WTC11 (cell line): ENCODE measurements at regions not wholly inside any gene's neighbourhood (a gene's known extent, or its start where the extent isn't known, plus 50 kb on each side); places are given as distances from the start of the nearest gene placed in this dataset.

Source experiments
- ATAC-seq: fragments of 200-7000 bp; cut with Tn5 transposase; 2 replicates; pipeline ENCODE4 v1.10.0; 2021; ENCODE audit warnings: mild to moderate bottlenecking, moderate library complexity
- CTCF ChIA-PET: fragments of 300-600 bp; sonication (Branson Sonifier 250); formaldehyde crosslinking; loops from one replicate; lab custom pipeline; 2021; ENCODE audit warnings: antibody characterized with exemption; lab: Charles Lee
- POLR2A ChIA-PET: fragments of 350-600 bp; sonication (Branson Sonifier 250); formaldehyde crosslinking; loops from one replicate; lab custom pipeline; 2021; ENCODE audit warnings: antibody characterized with exemption; lab: Charles Lee
- DNase-seq: peaks from one replicate; pipeline ENCODE4 v3.0.0; 2021; ENCODE audit warnings: low spot score
- H3K27ac Mint-ChIP-seq: 2 replicates; pipeline ENCODE4 v1.8.0; 2021; ENCODE audit warnings: mixed read lengths
- H3K27me3 Mint-ChIP-seq: 2 replicates; pipeline ENCODE4 v1.8.0; 2021; ENCODE audit warnings: low read depth, mild to moderate bottlenecking, moderate library complexity, mixed read lengths
- H3K36me3 Mint-ChIP-seq: 2 replicates; pipeline ENCODE4 v1.8.0; 2021; ENCODE audit warnings: mixed read lengths
- H3K4me1 Mint-ChIP-seq: 2 replicates; pipeline ENCODE4 v1.8.0; 2022; ENCODE audit warnings: mixed read lengths
- H3K4me3 Mint-ChIP-seq: 2 replicates; pipeline ENCODE4 v1.8.0; 2021; ENCODE audit warnings: mild to moderate bottlenecking, moderate library complexity, mixed read lengths
- H3K9me3 Mint-ChIP-seq: 2 replicates; pipeline ENCODE4 v1.8.0; 2021; ENCODE audit warnings: mixed read lengths
- CREM ChIP-seq: sonication (generic); formaldehyde crosslinking; IDR thresholded peaks from 2 replicates; pipeline ENCODE4 v1.8.1; 2022; ENCODE audit warnings: mild to moderate bottlenecking, missing genetic modification reagents, moderate library complexity
- FOXJ3 ChIP-seq: sonication (generic); formaldehyde crosslinking; IDR thresholded peaks from 2 replicates; pipeline ENCODE4 v1.9.0; 2021; ENCODE audit warnings: missing genetic modification reagents, mild to moderate bottlenecking, borderline replicate concordance
- RORB ChIP-seq: fragments of 250-450 bp; sonication (Bioruptor Pico); IDR thresholded peaks from 2 replicates; pipeline ENCODE4 v1.9.0; 2021; ENCODE audit warnings: mild to moderate bottlenecking
- SMAD4 ChIP-seq: sonication (generic); formaldehyde crosslinking; IDR thresholded peaks from 2 replicates; pipeline ENCODE4 v1.8.0; 2022; ENCODE audit warnings: mild to moderate bottlenecking, missing genetic modification reagents
- ZNF121 ChIP-seq: sonication (generic); formaldehyde crosslinking; IDR thresholded peaks from 2 replicates; pipeline ENCODE4 v1.8.0; 2023; ENCODE audit warnings: missing genetic modification reagents
- ZNF232 ChIP-seq: sonication (generic); formaldehyde crosslinking; IDR thresholded peaks from 2 replicates; pipeline ENCODE4 v1.8.0; 2022; ENCODE audit warnings: mild to moderate bottlenecking, missing genetic modification reagents
- ZNF263 ChIP-seq: sonication (generic); formaldehyde crosslinking; IDR thresholded peaks from 2 replicates; pipeline ENCODE4 v1.8.1; 2022; ENCODE audit warnings: low read depth, mild to moderate bottlenecking, moderate library complexity, missing genetic modification reagents
- TF ChIP-seq, protein P1 (sequence below): fragments of 250-450 bp; sonication (Bioruptor Pico); IDR thresholded peaks from 2 replicates; pipeline ENCODE4 v1.9.0; 2021; ENCODE audit warnings: moderate library complexity, mild to moderate bottlenecking, inconsistent platforms, borderline replicate concordance
- TF ChIP-seq, protein P2 (sequence below): sonication (generic); formaldehyde crosslinking; IDR thresholded peaks from 2 replicates; pipeline ENCODE4 v1.8.1; 2023; ENCODE audit warnings: mild to moderate bottlenecking, missing genetic modification reagents, moderate library complexity
- TF ChIP-seq, protein P3 (sequence below): fragments of 250-450 bp; sonication (Bioruptor Pico); IDR thresholded peaks from 2 replicates; pipeline ENCODE4 v1.9.0; 2021; ENCODE audit warnings: mild to moderate bottlenecking
- TF ChIP-seq, protein P4 (sequence below): sonication (generic); formaldehyde crosslinking; IDR thresholded peaks from 2 replicates; pipeline ENCODE4 v1.8.0; 2022; ENCODE audit warnings: missing genetic modification reagents

DNA sequence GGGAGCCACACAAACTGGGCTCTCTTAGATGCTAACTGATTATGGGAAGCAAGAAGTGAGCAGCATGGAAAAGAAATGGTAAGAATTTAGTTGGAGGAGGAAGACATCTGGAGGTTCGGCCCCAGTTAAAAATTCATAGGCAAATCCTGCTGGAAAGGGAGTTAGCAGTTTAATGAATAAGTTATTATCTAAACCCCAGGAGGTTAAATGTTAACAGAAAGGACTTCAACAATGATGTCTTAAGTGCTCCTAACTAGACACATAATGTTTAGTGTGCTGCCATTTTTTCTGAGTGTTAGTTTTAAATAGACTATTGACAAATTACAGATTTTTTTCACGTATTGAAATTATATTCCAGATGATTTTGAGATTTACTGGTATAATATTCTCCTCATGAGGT is 1265.3 kb upstream of the ADGRL2 start (continued):
- TF ChIP-seq FOXJ3 (no peak), RORB (CRISPR knock-in tag) (no peak), ZNF263 (CRISPR knock-in tag) (no peak), ZNF121 (CRISPR knock-in tag) (no peak), SMAD4 (CRISPR knock-in tag) (no peak), ZNF232 (CRISPR knock-in tag) (no peak)
- TF ChIP-seq, protein P1, sequence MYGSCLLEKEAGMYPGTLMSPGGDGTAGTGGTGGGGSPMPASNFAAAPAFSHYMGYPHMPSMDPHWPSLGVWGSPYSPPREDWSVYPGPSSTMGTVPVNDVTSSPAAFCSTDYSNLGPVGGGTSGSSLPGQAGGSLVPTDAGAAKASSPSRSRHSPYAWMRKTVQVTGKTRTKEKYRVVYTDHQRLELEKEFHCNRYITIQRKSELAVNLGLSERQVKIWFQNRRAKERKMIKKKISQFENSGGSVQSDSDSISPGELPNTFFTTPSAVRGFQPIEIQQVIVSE (CRISPR knock-in tag), result no peak
- TF ChIP-seq, protein P2, sequence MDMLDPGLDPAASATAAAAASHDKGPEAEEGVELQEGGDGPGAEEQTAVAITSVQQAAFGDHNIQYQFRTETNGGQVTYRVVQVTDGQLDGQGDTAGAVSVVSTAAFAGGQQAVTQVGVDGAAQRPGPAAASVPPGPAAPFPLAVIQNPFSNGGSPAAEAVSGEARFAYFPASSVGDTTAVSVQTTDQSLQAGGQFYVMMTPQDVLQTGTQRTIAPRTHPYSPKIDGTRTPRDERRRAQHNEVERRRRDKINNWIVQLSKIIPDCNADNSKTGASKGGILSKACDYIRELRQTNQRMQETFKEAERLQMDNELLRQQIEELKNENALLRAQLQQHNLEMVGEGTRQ (CRISPR knock-in tag), result no peak
- TF ChIP-seq, protein P3, sequence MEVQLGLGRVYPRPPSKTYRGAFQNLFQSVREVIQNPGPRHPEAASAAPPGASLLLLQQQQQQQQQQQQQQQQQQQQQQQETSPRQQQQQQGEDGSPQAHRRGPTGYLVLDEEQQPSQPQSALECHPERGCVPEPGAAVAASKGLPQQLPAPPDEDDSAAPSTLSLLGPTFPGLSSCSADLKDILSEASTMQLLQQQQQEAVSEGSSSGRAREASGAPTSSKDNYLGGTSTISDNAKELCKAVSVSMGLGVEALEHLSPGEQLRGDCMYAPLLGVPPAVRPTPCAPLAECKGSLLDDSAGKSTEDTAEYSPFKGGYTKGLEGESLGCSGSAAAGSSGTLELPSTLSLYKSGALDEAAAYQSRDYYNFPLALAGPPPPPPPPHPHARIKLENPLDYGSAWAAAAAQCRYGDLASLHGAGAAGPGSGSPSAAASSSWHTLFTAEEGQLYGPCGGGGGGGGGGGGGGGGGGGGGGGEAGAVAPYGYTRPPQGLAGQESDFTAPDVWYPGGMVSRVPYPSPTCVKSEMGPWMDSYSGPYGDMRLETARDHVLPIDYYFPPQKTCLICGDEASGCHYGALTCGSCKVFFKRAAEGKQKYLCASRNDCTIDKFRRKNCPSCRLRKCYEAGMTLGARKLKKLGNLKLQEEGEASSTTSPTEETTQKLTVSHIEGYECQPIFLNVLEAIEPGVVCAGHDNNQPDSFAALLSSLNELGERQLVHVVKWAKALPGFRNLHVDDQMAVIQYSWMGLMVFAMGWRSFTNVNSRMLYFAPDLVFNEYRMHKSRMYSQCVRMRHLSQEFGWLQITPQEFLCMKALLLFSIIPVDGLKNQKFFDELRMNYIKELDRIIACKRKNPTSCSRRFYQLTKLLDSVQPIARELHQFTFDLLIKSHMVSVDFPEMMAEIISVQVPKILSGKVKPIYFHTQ (CRISPR knock-in tag), result no peak
- TF ChIP-seq, all 79 proteins: peak for 0

DNA sequence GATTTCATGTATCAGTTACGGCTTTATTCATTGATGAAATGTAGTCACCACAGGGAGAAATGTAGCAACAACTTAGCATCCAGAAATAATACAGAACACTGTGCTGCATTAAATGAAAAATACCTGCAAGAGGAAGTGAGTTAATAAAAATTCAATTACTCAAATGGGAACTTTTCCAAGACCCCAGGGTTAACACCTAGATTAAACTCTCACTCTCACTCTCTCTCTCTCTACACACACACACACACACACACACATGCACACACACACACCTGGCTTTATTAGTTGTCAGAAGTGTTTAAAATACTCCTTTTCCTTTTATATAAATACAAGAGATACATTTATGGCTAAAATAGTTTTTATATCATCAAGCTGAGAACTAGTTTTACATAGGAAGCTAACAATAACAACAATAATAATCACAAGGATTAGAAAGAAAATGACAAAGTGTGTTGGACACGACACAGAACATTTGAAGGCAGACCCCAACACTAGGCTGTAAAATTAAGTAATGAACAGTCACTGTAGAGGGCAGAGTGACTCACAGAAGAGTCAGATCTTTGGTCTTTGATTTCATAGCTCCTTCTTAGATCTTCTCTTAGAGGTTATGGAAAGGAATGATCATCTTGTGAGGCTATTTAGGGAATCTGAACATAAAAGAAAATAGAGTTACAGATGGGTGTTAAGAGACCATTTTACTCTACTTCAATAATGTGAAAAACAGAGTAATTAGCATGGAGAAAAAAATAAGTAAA is 1266.0 kb upstream of the ADGRL2 start:
- H3K4me1 Mint-ChIP-seq, result peaks cover 64% of the 10 kb centered on the region
- H3K4me3 Mint-ChIP-seq, result peak overlapping the region; percentile 38; the same call in 1 of the 2 replicates
- TF ChIP-seq, protein P3 (CRISPR knock-in tag), result no peak
- TF ChIP-seq, protein P4, sequence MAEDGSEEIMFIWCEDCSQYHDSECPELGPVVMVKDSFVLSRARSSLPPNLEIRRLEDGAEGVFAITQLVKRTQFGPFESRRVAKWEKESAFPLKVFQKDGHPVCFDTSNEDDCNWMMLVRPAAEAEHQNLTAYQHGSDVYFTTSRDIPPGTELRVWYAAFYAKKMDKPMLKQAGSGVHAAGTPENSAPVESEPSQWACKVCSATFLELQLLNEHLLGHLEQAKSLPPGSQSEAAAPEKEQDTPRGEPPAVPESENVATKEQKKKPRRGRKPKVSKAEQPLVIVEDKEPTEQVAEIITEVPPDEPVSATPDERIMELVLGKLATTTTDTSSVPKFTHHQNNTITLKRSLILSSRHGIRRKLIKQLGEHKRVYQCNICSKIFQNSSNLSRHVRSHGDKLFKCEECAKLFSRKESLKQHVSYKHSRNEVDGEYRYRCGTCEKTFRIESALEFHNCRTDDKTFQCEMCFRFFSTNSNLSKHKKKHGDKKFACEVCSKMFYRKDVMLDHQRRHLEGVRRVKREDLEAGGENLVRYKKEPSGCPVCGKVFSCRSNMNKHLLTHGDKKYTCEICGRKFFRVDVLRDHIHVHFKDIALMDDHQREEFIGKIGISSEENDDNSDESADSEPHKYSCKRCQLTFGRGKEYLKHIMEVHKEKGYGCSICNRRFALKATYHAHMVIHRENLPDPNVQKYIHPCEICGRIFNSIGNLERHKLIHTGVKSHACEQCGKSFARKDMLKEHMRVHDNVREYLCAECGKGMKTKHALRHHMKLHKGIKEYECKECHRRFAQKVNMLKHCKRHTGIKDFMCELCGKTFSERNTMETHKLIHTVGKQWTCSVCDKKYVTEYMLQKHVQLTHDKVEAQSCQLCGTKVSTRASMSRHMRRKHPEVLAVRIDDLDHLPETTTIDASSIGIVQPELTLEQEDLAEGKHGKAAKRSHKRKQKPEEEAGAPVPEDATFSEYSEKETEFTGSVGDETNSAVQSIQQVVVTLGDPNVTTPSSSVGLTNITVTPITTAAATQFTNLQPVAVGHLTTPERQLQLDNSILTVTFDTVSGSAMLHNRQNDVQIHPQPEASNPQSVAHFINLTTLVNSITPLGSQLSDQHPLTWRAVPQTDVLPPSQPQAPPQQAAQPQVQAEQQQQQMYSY (CRISPR knock-in tag), result no peak
- TF ChIP-seq CREM (CRISPR knock-in tag), result no peak
- no peaks in the 10 kb centered on the region for H3K27me3 Mint-ChIP-seq
- no peaks in the 10 kb centered on the region for H3K36me3 Mint-ChIP-seq
- peak; percentile 43 for ATAC-seq
- H3K27ac Mint-ChIP-seq, result peak overlapping the region; percentile 90
- POLR2A ChIA-PET, result no interaction called here
- no peak for DNase-seq
- H3K9me3 Mint-ChIP-seq, result no peaks in the 10 kb centered on the region
- CTCF ChIA-PET, result interaction anchor here (0.6 kb wide), 1 partner anchor 579 kb away, joined by 3 read pairs; no protein-coding TSS in a partner anchor
